GM18498 (cell line): ENCODE measurements at regions not wholly inside any gene's neighbourhood (a gene's known extent, or its start where the extent isn't known, plus 50 kb on each side); places are given as distances from the start of the nearest gene placed in this dataset.
"Not testable (repeated sequence)": the region's sequence is repeated elsewhere in the genome, so short reads cannot be mapped to it uniquely, and the experiment has no call there.

Experiments used
- ATAC-seq: cut with Tn5 transposase; IDR thresholded peaks from one replicate; pipeline ENCODE4 v1.9.1; 2021; ENCODE audit warnings: mild to moderate bottlenecking, moderate library complexity; ENCODE audit not compliant: unreplicated experiment

DNA sequence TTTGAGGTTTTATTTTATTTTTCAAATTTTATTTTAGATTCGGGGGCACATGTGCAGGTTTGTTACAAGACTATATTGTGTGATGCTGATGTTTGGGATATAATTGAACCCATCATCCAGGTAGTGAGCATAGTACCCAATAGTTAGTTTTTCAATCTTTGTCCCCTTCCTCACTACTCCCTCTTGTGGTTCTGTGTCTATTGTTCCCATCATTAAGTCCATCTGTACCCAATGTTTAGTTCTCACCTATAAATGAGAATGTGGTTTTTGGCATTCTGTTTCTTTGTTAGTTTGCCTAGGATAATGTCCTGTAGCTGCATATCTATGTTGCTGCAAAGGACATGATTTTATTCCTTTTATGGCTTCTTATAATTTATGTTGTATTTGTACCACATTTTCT, 767.2 kb upstream of the ADGRL3 start:
- no peak for ATAC-seq

DNA sequence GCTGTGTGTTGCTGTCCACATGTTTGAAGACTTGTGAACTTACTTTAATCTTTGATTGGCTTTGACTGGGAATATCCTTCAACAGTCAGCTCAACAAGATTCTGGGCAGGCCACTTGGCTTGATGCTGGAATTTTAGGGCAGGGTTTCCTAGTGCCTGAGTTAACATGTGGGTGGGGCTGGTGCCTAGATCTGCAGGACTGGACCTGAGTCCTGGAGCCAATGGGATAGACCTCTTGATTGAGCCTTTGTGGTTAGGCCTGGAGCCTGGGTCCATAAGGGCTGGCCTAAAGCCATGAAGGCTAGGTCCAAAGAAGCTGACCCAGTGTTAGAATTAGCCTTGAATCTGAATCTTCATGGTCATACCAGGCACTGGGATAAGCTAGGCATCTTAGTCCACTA, 757.1 kb upstream of the ADGRL3 start:
- ATAC-seq = no peak

DNA sequence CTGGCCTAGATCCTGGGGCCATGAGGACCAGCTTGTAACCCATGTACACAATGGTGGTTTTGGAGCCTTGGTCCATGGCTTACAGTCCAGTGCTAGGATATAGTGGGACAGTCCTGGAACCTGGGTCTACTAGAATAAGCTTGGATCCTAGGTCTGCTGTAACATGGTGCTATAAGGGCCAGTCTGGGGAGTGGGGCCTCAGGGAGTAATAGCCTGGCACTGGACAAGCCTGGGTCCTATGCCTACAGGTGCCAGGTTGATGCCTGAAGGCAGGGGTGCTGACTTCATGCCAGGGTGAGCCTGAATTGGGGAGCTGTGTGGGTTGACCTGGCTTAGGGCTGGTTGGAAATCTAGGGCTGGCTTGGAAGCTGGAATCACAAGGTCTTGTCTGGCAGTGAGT, 756.3 kb upstream of the ADGRL3 start:
- ATAC-seq = no peak

- ATAC-seq = no peak
Measured at GRCh38 chr4:60450054-60450453, 750.1 kb upstream of the ADGRL3 start.

DNA sequence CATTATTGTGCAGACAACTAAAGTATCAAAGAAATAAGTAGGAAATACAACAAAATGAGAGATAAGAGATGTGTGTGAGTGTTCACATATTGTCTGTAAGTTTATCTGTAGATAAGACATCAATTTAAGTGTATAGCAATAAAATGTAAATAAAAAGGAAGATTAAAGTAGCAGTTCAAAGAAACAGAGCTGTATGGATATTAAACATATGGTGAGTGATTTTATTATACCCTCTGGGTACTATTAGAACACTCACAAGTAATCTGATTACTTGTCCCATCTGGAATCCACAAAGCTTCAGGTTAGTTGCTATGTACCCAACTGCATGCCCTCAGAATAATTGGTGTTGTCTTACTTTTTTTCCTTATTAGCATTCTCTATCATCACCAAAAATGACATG, 747.9 kb upstream of the ADGRL3 start:
- ATAC-seq = no peak

- ATAC-seq = no peak
Measured at GRCh38 chr4:60455380-60455779, 744.7 kb upstream of the ADGRL3 start.

GRCh38 chr4:60461551-60461950, 738.6 kb upstream of the ADGRL3 start:
- ATAC-seq = no peak

- no peak for ATAC-seq
Measured at GRCh38 chr4:60463857-60464502, 736.1 kb upstream of the ADGRL3 start.

GRCh38 chr4:60482921-60483351, 717.2 kb upstream of the ADGRL3 start:
- ATAC-seq = no peak

DNA sequence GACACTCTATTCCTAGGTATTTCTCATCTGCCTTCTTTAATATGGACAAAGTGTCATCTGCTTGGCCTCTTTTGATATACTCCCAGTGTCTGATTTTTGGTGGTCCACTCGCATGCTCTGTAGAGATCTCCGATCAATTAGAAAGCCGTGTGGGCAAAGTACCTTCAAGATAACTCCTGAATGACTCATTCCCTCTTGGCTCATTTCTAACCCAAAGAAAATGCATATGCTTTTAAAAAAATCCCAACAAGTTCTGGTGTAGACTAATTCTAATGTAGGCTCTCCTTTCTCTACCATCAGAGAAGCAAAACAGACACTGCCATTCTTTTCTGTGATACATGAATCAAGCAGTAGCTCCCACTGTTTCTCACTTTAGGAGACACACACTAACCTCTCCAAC, 714.9 kb upstream of the ADGRL3 start:
- ATAC-seq = no peak

- ATAC-seq = not testable (repeated sequence)
Measured at GRCh38 chr4:60487118-60487761, 712.9 kb upstream of the ADGRL3 start.

DNA sequence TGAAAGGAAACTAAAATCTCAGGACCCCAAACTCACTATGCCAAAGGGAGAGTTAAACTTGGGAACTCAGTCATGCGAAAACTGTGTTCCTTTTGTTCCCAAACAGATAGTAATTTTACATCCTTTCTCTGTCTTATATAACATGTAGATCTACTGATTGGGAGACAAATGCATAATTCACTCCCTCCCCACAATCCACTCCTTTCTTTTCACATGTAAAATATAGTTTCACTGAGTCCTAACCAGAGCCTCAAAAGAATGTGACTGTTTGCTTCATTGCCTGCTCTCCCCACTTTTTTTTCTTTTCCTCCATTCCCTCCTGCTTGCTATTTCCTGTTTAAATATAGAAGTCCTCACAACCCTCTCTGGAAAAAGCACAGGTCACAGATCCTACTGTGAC, 699.3 kb upstream of the ADGRL3 start:
- ATAC-seq = no peak

DNA sequence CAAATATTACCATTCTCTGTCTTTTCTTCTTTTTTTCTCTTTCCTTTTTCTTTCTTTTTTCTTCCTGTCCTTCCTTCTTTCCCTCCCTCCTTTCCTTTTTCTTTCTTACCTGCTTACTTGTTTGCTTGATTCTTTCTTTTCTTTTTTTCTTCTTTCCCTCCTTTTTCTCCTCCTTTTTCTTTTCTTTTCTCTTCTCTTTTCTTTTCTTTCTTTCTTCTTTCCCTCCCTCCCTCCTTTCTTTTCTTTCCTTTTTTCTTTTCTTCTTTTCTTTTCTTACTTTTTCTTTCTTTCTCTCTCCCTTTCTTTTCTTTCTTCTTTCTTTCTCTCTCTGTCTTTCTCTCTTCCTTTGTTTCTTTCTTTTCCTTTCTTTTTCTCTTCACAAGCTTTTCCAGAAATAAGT, 697.4 kb upstream of the ADGRL3 start:
- ATAC-seq = no peak

- no peak for ATAC-seq
Measured at GRCh38 chr4:60506061-60506460, 694.1 kb upstream of the ADGRL3 start.

DNA sequence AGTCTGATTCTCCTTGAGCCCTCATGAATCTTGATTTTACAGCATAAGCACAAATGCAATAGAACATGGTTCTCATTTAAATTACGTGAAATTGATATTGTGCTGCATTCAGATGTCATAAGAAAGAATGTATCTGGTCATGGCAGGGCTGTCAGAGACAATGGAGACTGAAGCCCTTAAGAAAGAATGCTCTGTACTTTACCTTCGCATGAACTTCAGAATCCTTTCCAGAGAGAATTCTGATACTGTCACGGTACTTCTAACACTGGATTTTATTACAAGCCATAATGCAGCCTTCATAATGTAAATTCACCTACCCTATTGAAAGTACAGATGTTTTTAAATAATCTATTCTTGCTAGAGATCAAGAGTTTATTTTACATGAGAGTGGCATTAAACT, 677.9 kb upstream of the ADGRL3 start:
- no peak for ATAC-seq

DNA sequence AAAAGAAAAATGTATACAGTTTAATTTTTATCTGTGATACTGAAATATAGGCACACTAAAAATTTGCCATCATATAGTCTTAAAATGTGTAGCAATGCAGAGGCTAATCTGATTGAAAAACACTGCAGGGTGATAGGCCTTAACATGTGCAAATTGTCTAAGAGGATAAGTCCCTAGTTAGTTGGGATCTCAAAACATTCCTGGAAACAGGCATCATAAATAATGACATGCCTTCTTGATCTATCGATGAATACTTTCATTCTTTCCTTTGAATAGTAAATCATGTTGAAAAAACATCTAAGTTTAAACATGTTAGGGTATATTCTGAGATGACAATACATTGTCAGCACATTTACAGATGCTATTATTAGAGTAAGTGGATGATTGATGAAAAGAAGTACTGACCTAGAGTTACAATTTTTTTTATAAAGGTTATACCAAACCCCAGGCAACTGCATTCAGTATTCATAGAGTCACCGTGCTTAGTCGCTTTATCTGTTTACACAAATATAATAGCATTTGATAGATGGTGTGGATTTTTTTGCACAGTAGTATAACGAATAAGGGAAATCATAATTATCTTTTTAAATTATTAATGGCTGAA, 668.2 kb upstream of the ADGRL3 start:
- ATAC-seq = no peak

- no peak for ATAC-seq
Measured at GRCh38 chr4:60544981-60545380, 655.1 kb upstream of the ADGRL3 start.

DNA sequence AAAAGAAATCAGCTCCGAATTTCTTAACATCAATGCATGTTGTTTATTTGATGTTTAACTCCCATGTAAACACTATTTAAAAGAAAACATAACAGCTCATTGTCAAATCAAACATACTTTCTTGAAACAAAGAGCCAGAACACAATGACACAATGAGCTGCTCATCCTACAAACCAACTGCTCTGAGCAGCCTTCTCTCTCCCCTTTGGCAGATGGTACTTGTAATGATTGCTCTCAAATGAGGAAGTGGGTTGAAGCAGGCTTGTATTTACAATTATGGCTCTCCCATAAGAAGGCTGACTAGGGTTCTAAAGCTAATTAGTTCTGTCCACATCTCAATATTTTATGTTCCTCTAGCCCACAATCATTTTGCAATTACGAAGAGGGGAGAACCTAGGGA, 637.8 kb upstream of the ADGRL3 start:
- ATAC-seq = no peak

GRCh38 chr4:60565558-60565957, 634.6 kb upstream of the ADGRL3 start:
- no peak for ATAC-seq

GRCh38 chr4:60575336-60575735, 624.8 kb upstream of the ADGRL3 start:
- no peak for ATAC-seq

- no peak for ATAC-seq
Measured at GRCh38 chr4:60579335-60579734, 620.8 kb upstream of the ADGRL3 start.

GRCh38 chr4:60581919-60582536, 618.1 kb upstream of the ADGRL3 start:
- ATAC-seq = no peak
